Small intestine (tissue), 7 donors: ENCODE measurements at regions not wholly inside any gene's neighbourhood (a gene's known extent, or its start where the extent isn't known, plus 50 kb on each side); places are given as distances from the start of the nearest gene placed in this dataset.

Source experiments
- DNase-seq, 2 donors: peaks; one replicate each; pipeline versions ENCODE4 v3.0.0 to v3.0.0-alpha.2; 2013
- FAIRE-seq: peaks from 2 replicates; lab custom pipeline; 2012; peaks lifted over from hg19 to GRCh38; lab: Jason Lieb, UNC
- H3K27ac ChIP-seq, 3 donors: one replicate each; pipeline ENCODE4 v1.5.1; 2013; ENCODE audit warnings: low read length in 2 of 3, mild to moderate bottlenecking in 2 of 3, control low read depth in 1 of 3, inconsistent platforms in 1 of 3, low read depth in 1 of 3, moderate library complexity in 1 of 3
- H3K27me3 ChIP-seq, 3 donors: one replicate each; pipeline ENCODE4 v1.6.1; 2013; ENCODE audit warnings: low read length in 3 of 3, inconsistent platforms in 1 of 3; ENCODE audit not compliant: control insufficient read depth in 3 of 3, insufficient read depth in 3 of 3
- H3K36me3 ChIP-seq, 3 donors: one replicate each; pipeline ENCODE4 v1.6.1; 2013; ENCODE audit warnings: low read length in 3 of 3, inconsistent platforms in 1 of 3, low read depth in 1 of 3, mild to moderate bottlenecking in 1 of 3, moderate library complexity in 1 of 3; ENCODE audit not compliant: control insufficient read depth in 3 of 3, insufficient read depth in 2 of 3
- H3K4me1 ChIP-seq, 3 donors: one replicate each; pipeline ENCODE4 v1.6.1; 2013; ENCODE audit warnings: low read length in 2 of 3, inconsistent platforms in 1 of 3, low read depth in 1 of 3, mild to moderate bottlenecking in 1 of 3, moderate library complexity in 1 of 3; ENCODE audit not compliant: control insufficient read depth in 3 of 3, insufficient read depth in 2 of 3
- H3K4me3 ChIP-seq, 3 donors: one replicate each; pipeline ENCODE4 v1.5.1; 2013; ENCODE audit warnings: low read length in 3 of 3, control low read depth in 1 of 3, inconsistent platforms in 1 of 3, low read depth in 1 of 3, mild to moderate bottlenecking in 1 of 3, moderate library complexity in 1 of 3
- H3K9me3 ChIP-seq, 2 donors: one replicate each; pipeline ENCODE4 v1.6.1; 2013; ENCODE audit warnings: low read depth in 1 of 2, low read length in 1 of 2; ENCODE audit not compliant: control insufficient read depth in 2 of 2, insufficient read depth in 1 of 2
- WGBS, 3 donors: extraction: QIAGEN DNeasy Blood & Tissue Kit; methylation state at CpG; one replicate each; pipeline ENCODE4 v1.1.7; 2013; 5-methylcytosine and 5-hydroxymethylcytosine counted together
- donor health status: healthy with polysubstance abuse.
- donor health status: control.
- donor health status: control.
- donor health status: Bipolar disorder and iron deficiency.
- donor health status: healthy.

- Histone ChIP-seq H3K27ac (no peak overlapping the region), H3K9me3 (no peaks in the 10 kb centered on the region), H3K27me3 (peaks cover 0 to 3% (median 2%) of the 10 kb centered on the region in 3 donors), H3K36me3 (no peaks in the 10 kb centered on the region), H3K4me1 (no peaks in the 10 kb centered on the region), H3K4me3 (no peak overlapping the region)
- 81 to 82% (median 81%) methylated on average over 12 of the region's 12 CpGs for WGBS, 3 donors
- DNase-seq (no peak), FAIRE-seq (no peak)
Measured at GRCh38 chr4:184954482-184954881, 63.8 kb upstream of the HELT start.

- FAIRE-seq (no peak), DNase-seq (no peak)
- Histone ChIP-seq H3K4me3 (no peak overlapping the region), H3K36me3 (no peaks in the 10 kb centered on the region), H3K4me1 (no peaks in the 10 kb centered on the region), H3K9me3 (no peaks in the 10 kb centered on the region), H3K27me3 (peaks cover 0 to 3% (median 2%) of the 10 kb centered on the region in 3 donors), H3K27ac (no peak overlapping the region)
- 68 to 79% (median 73%) methylated on average over 5 of the region's 5 CpGs for WGBS, 3 donors
Measured at GRCh38 chr4:184955116-184955515, 63.2 kb upstream of the HELT start.

GRCh38 chr4:184955636-184956035 lies 62.7 kb upstream of the HELT start:
- H3K27me3 ChIP-seq = peaks cover 0 to 3% (median 2%) of the 10 kb centered on the region in 3 donors
- WGBS, 3 donors = 84 to 91% (median 88%) methylated on average over 8 of the region's 8 CpGs
- H3K4me1 ChIP-seq = no peaks in the 10 kb centered on the region
- FAIRE-seq = no peak
- no peaks in the 10 kb centered on the region for H3K9me3 ChIP-seq
- no peak overlapping the region for H3K27ac ChIP-seq
- no peak for DNase-seq
- no peak overlapping the region for H3K4me3 ChIP-seq
- H3K36me3 ChIP-seq = no peaks in the 10 kb centered on the region

GRCh38 chr4:184957446-184958115 lies 60.7 kb upstream of the HELT start:
- 77 to 93% (median 80%) methylated on average over 13 of the region's 13 CpGs for WGBS, 3 donors
- Histone ChIP-seq H3K4me1 (no peaks in the 10 kb centered on the region), H3K27me3 (peaks cover 0 to 2% (median 1%) of the 10 kb centered on the region in 3 donors), H3K36me3 (no peaks in the 10 kb centered on the region), H3K4me3 (no peak overlapping the region), H3K9me3 (no peaks in the 10 kb centered on the region), H3K27ac (no peak overlapping the region)
- no peak for DNase-seq
- FAIRE-seq = no peak

- Histone ChIP-seq H3K27me3 (peaks cover 0 to 2% (median 0%) of the 10 kb centered on the region in 3 donors), H3K4me1 (no peaks in the 10 kb centered on the region), H3K27ac (no peak overlapping the region), H3K36me3 (no peaks in the 10 kb centered on the region), H3K9me3 (no peaks in the 10 kb centered on the region), H3K4me3 (no peak overlapping the region)
- DNase-seq (no peak), FAIRE-seq (no peak)
- WGBS, 3 donors = 72 to 78% (median 77%) methylated on average over 10 of the region's 10 CpGs
Measured at GRCh38 chr4:184958127-184958922, 60.0 kb upstream of the HELT start.

- H3K36me3 ChIP-seq = no peaks in the 10 kb centered on the region
- WGBS, 3 donors = 77 to 85% (median 85%) methylated on average over 8 of the region's 8 CpGs
- no peaks in the 10 kb centered on the region for H3K9me3 ChIP-seq
- DNase-seq = no peak
- peaks cover 0 to 2% (median 0%) of the 10 kb centered on the region in 3 donors for H3K27me3 ChIP-seq
- H3K27ac ChIP-seq = no peak overlapping the region
- H3K4me1 ChIP-seq = no peaks in the 10 kb centered on the region
- no peak for FAIRE-seq
- no peak overlapping the region for H3K4me3 ChIP-seq
Measured at GRCh38 chr4:184958923-184959210, 59.4 kb upstream of the HELT start.

- no peaks in the 10 kb centered on the region for H3K4me1 ChIP-seq
- FAIRE-seq (no peak), DNase-seq (no peak)
- no peak overlapping the region for H3K4me3 ChIP-seq
- no peak overlapping the region for H3K27ac ChIP-seq
- peaks cover 0 to 2% (median 0%) of the 10 kb centered on the region in 3 donors for H3K27me3 ChIP-seq
- WGBS, 3 donors = 86 to 91% (median 89%) methylated on average over 10 of the region's 10 CpGs
- H3K9me3 ChIP-seq = no peaks in the 10 kb centered on the region
- H3K36me3 ChIP-seq = no peaks in the 10 kb centered on the region
Measured at GRCh38 chr4:184959309-184959708, 59.0 kb upstream of the HELT start.

- no peak for DNase-seq
- no peak for FAIRE-seq
- Histone ChIP-seq H3K9me3 (no peaks in the 10 kb centered on the region), H3K4me1 (no peaks in the 10 kb centered on the region), H3K27me3 (peaks cover 0 to 2% (median 0%) of the 10 kb centered on the region in 3 donors), H3K4me3 (no peak overlapping the region), H3K36me3 (no peaks in the 10 kb centered on the region), H3K27ac (no peak overlapping the region)
- whole genome bisulfite sequencing, 3 donors = 85 to 94% (median 94%) methylated on average over 12 of the region's 12 CpGs
Measured at GRCh38 chr4:184959786-184960185, 58.5 kb upstream of the HELT start.
